ENCODE measurements at regions not wholly inside any gene's neighbourhood (a gene's known extent, or its start where the extent isn't known, plus 50 kb on each side); places are given as distances from the start of the nearest gene placed in this dataset.

- TF ChIP-seq TAF1 (IDR thresholded peaks at IDR 0.05; ENCODE audit: low read depth): no peak
- TF ChIP-seq YY1 (IDR thresholded peaks at IDR 0.05; ENCODE audit: low read depth): no peak
- no peak for TF ChIP-seq MAX (IDR thresholded peaks at IDR 0.05)
These were observed 516.6 kb downstream of the BUD13 start for GRCh38 chr11:116256215-116256614.

All from Ishikawa (cell line).